Breast epithelium (tissue), 3 donors: ENCODE measurements at regions not wholly inside any gene's neighbourhood (a gene's known extent, or its start where the extent isn't known, plus 50 kb on each side); places are given as distances from the start of the nearest gene placed in this dataset.

Experiments
- POLR2A ChIP-seq: fragments of 450-650 bp; IDR thresholded peaks from one replicate; pipeline ENCODE4 v1.6.1; 2016; ENCODE audit warnings: antibody characterized with exemption, mild to moderate bottlenecking, moderate library complexity
- POLR2AphosphoS5 ChIP-seq, 3 donors: sonication (generic); formaldehyde crosslinking; IDR thresholded peaks; one replicate each; pipeline ENCODE4 v1.6.1; 2017; ENCODE audit warnings: antibody characterized with exemption in 3 of 3
- TF ChIP-seq, protein P1 (sequence below), 3 donors: fragments of 450-650 bp; IDR thresholded peaks; one replicate each; pipeline ENCODE4 v1.5.1; 2016 to 2017; ENCODE audit warnings: antibody characterized with exemption in 3 of 3, mild to moderate bottlenecking in 3 of 3, moderate library complexity in 3 of 3

DNA sequence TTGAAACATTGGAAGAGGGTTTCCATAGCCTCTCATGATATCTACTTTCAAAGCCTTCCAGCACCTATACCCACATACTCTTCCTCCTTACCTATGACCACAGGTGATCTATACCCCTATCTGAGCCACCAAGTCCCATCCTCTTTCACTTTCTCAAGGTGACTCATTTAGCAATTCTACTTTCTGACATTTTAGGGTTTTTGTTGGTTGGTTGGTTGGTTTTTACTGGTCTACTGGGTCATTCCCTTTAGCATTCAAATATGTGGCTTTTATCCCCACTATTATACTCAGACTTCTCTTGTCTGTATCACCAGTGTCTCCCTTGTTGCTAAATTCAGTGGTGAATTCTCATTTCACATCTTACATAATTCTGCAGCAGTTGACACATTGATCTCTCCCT, 130.4 kb upstream of the STEAP4 start:
- TF ChIP-seq, protein P1, sequence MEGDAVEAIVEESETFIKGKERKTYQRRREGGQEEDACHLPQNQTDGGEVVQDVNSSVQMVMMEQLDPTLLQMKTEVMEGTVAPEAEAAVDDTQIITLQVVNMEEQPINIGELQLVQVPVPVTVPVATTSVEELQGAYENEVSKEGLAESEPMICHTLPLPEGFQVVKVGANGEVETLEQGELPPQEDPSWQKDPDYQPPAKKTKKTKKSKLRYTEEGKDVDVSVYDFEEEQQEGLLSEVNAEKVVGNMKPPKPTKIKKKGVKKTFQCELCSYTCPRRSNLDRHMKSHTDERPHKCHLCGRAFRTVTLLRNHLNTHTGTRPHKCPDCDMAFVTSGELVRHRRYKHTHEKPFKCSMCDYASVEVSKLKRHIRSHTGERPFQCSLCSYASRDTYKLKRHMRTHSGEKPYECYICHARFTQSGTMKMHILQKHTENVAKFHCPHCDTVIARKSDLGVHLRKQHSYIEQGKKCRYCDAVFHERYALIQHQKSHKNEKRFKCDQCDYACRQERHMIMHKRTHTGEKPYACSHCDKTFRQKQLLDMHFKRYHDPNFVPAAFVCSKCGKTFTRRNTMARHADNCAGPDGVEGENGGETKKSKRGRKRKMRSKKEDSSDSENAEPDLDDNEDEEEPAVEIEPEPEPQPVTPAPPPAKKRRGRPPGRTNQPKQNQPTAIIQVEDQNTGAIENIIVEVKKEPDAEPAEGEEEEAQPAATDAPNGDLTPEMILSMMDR (IDR thresholded peaks at IDR 0.05): no peak
- no peak for TF ChIP-seq POLR2AphosphoS5 (IDR thresholded peaks at IDR 0.05)
- no peak for TF ChIP-seq POLR2A
